Stomach (tissue), 8 donors: ENCODE measurements at regions not wholly inside any gene's neighbourhood (a gene's known extent, or its start where the extent isn't known, plus 50 kb on each side); places are given as distances from the start of the nearest gene placed in this dataset.

Source experiments
- DNase-seq, 2 donors: peaks; one replicate each; pipeline versions ENCODE4 v3.0.0 to v3.0.0-alpha.2; 2013 to 2019
- H3K27ac ChIP-seq, 5 donors: fragments of 200-600 bp in 4 of 5; sonication (generic) in 4 of 5; one replicate each; pipeline ENCODE4 v1.5.1; 2013 to 2019; ENCODE audit warnings: mild to moderate bottlenecking in 1 of 5, moderate library complexity in 1 of 5
- H3K27me3 ChIP-seq, 3 donors: fragments of 200-600 bp; sonication (generic); one replicate each; pipeline ENCODE4 v1.5.1; 2017 to 2019; ENCODE audit warnings: mixed run types in 1 of 3
- H3K36me3 ChIP-seq, 4 donors: fragments of 200-600 bp; sonication (generic); 1 replicate in 3 of 4; 2 replicates in 1 of 4; pipeline ENCODE4 v1.5.1; 2016 to 2019
- H3K4me1 ChIP-seq, 4 donors: fragments of 200-600 bp; sonication (generic); one replicate each; pipeline ENCODE4 v1.5.1; 2016 to 2019
- H3K4me3 ChIP-seq, 4 donors: fragments of 200-600 bp; sonication (generic) in 3 of 4; one replicate each; pipeline ENCODE4 v1.5.1; 2016 to 2019; ENCODE audit warnings: mild to moderate bottlenecking in 1 of 4
- H3K9me3 ChIP-seq, 4 donors: fragments of 200-600 bp; sonication (generic); one replicate each; pipeline ENCODE4 v1.5.1; 2016 to 2019
- EP300 ChIP-seq: sonication (generic); formaldehyde crosslinking; IDR thresholded peaks from one replicate; pipeline ENCODE4 v1.6.1; 2017; ENCODE audit warnings: antibody characterized with exemption
- POLR2A ChIP-seq, 4 donors: fragments of 450-650 bp; IDR thresholded peaks; one replicate each; pipeline ENCODE4 v1.6.1; 2016; ENCODE audit warnings: antibody characterized with exemption in 4 of 4, control low read depth in 2 of 4, mild to moderate bottlenecking in 1 of 4, moderate library complexity in 1 of 4
- POLR2AphosphoS5 ChIP-seq, 3 donors: sonication (generic); formaldehyde crosslinking; IDR thresholded peaks; one replicate each; pipeline ENCODE4 v1.6.1; 2016; ENCODE audit warnings: antibody characterized with exemption in 3 of 3
- WGBS, 5 donors: extraction: QIAGEN DNeasy Blood & Tissue Kit in 3 of 5; methylation state at CpG; one replicate each; pipeline versions ENCODE4 v1.1.5 to v1.1.7; 2013 to 2018; 5-methylcytosine and 5-hydroxymethylcytosine counted together
- intact Hi-C: fragments of 100-400 bp; cut with DNase I; formaldehyde crosslinking; loops from one replicate; pipeline ENCODE4 v1.15.1; 2023; ENCODE audit warnings: low total_unique reads
- TF ChIP-seq, protein P1 (sequence below), 7 experiments: fragments of 450-650 bp in 4 of 7; fragments of 200-600 bp in 3 of 7; sonication (generic) in 3 of 7; IDR thresholded peaks; one replicate each; pipeline ENCODE4 v1.5.1; 2016 to 2019; ENCODE audit warnings: antibody characterized with exemption in 7 of 7, control low read depth in 2 of 7, mild to moderate bottlenecking in 1 of 7
- donor health status: healthy with polysubstance abuse.
- donor health status: Bipolar disorder and iron deficiency.
- donor health status: healthy.

- 70 to 86% (median 75%) methylated on average over 2 of the region's 2 CpGs for WGBS, 5 donors
- Histone ChIP-seq H3K4me1 (no peaks in the 10 kb centered on the region), H3K36me3 (no peaks in the 10 kb centered on the region), H3K27me3 (no peaks in the 10 kb centered on the region), H3K27ac (no peak overlapping the region), H3K4me3 (no peak overlapping the region), H3K9me3 (no peaks in the 10 kb centered on the region)
- DNase-seq: no peak
- intact Hi-C loops: no loop called here
- no peak for TF ChIP-seq EP300
- TF ChIP-seq, protein P1, sequence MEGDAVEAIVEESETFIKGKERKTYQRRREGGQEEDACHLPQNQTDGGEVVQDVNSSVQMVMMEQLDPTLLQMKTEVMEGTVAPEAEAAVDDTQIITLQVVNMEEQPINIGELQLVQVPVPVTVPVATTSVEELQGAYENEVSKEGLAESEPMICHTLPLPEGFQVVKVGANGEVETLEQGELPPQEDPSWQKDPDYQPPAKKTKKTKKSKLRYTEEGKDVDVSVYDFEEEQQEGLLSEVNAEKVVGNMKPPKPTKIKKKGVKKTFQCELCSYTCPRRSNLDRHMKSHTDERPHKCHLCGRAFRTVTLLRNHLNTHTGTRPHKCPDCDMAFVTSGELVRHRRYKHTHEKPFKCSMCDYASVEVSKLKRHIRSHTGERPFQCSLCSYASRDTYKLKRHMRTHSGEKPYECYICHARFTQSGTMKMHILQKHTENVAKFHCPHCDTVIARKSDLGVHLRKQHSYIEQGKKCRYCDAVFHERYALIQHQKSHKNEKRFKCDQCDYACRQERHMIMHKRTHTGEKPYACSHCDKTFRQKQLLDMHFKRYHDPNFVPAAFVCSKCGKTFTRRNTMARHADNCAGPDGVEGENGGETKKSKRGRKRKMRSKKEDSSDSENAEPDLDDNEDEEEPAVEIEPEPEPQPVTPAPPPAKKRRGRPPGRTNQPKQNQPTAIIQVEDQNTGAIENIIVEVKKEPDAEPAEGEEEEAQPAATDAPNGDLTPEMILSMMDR (IDR thresholded peaks at IDR 0.05): no peak
- TF ChIP-seq POLR2A (IDR thresholded peaks at IDR 0.05): no peak
Observed at GRCh38 chr11:27968461-27968860, 139.5 kb downstream of the KIF18A start.

- no peak overlapping the region for H3K4me3 ChIP-seq
- no peaks in the 10 kb centered on the region for H3K27me3 ChIP-seq
- H3K9me3 ChIP-seq: no peaks in the 10 kb centered on the region
- 75 to 87% (median 77%) methylated on average over 3 of the region's 3 CpGs for whole genome bisulfite sequencing, 5 donors
- no peaks in the 10 kb centered on the region for H3K4me1 ChIP-seq
- intact Hi-C loops: no loop called here
- no peak for DNase-seq
- no peak overlapping the region for H3K27ac ChIP-seq
- no peaks in the 10 kb centered on the region for H3K36me3 ChIP-seq
- TF ChIP-seq POLR2A (IDR thresholded peaks at IDR 0.05): no peak
- TF ChIP-seq EP300: no peak
- TF ChIP-seq, protein P1 (IDR thresholded peaks at IDR 0.05): no peak
- TF ChIP-seq POLR2AphosphoS5 (IDR thresholded peaks at IDR 0.05): no peak
Observed at GRCh38 chr11:27965559-27965958, 142.4 kb downstream of the KIF18A start.

DNA sequence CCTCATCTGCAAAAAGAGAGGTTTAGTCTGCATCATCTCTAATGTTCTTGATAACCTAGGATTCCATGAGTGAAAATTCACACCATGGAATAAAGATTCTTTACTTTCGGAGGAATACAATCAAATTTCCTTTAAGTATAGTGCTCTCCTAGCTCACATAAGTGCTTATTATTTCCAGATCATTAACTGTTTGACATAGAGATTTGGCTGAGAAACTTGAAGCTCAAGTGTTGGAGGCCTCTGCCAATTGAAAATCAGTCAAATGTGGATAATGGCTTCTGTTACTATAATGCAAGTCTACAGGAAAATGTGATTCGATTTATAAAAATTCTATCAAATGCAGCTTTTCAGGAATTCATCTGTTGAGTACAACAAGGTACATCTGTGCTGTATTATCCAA, 144.6 kb downstream of the KIF18A start:
- Histone ChIP-seq H3K36me3 (no peaks in the 10 kb centered on the region), H3K9me3 (no peaks in the 10 kb centered on the region), H3K27me3 (no peaks in the 10 kb centered on the region), H3K4me3 (no peak overlapping the region), H3K4me1 (no peaks in the 10 kb centered on the region), H3K27ac (no peak overlapping the region)
- intact Hi-C loops: no loop called here
- no peak for TF ChIP-seq POLR2AphosphoS5 (IDR thresholded peaks at IDR 0.05)
- TF ChIP-seq POLR2A (IDR thresholded peaks at IDR 0.05): no peak
- TF ChIP-seq, protein P1 (IDR thresholded peaks at IDR 0.05): no peak
- no peak for TF ChIP-seq EP300
- DNase-seq: no peak
- 82 to 92% (median 88%) methylated on average over 2 of the region's 2 CpGs for WGBS, 5 donors

DNA sequence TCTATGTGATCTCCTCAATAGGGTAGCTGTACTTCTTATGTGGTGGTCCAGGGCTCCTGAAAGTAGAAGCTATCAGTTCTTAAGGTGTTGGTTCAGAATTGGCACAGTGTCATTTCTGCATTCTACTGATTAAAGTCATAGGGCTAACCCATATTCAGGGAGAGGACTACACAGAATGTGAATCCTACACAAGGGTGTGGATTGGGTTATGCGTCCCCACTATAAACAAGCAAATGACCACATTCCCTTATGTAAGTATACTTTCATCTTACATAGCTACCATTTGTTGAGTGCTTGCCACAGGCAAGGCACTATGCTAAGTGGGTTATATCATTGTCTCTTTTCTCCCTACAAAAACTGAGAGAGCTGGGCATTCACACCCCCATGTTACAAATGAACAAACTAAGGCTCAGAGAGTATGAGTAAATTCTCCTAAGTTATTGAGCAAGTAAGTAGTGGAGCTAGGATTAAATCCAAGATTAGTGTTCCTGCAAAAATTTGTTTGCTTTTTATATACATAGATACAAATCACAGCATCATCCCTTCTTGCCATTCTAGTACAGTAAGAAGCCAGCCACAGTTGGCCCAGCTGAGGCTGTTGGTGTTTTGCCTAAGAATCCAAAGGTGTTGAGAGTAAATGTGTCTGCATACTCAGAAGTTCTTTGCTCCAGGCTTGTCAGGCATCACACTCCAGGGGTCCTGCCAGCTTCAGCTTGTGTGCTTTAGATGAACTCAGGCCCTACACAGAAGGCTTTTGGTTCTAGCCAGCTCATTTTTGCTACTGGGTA, 157.8 kb downstream of the KIF18A start:
- intact Hi-C loops: no loop called here
- Histone ChIP-seq H3K27ac (no peak overlapping the region), H3K9me3 (no peaks in the 10 kb centered on the region)

More for the DNA sequence above, 157.8 kb downstream of the KIF18A start:
- no peaks in the 10 kb centered on the region for H3K4me1 ChIP-seq
- H3K27me3 ChIP-seq: no peaks in the 10 kb centered on the region
- no peaks in the 10 kb centered on the region for H3K36me3 ChIP-seq
- no peak for DNase-seq
- no peak for TF ChIP-seq POLR2A (IDR thresholded peaks at IDR 0.05)
- TF ChIP-seq EP300: no peak
- TF ChIP-seq, protein P1 (IDR thresholded peaks at IDR 0.05): no peak
- TF ChIP-seq POLR2AphosphoS5 (IDR thresholded peaks at IDR 0.05): no peak
- H3K4me3 ChIP-seq: no peak overlapping the region
- WGBS, 5 donors: 89 to 100% (median 95%) methylated on average over 1 of the region's 1 CpG
